ENCODE measurements at regions not wholly inside any gene's neighbourhood (a gene's known extent, or its start where the extent isn't known, plus 50 kb on each side); places are given as distances from the start of the nearest gene placed in this dataset.

GRCh38 chr10:4266416-4267085 lies 481.5 kb upstream of the KLF6 start:
- DNase-seq (no peak), ATAC-seq (peak; percentile 52)
- ChIA-PET POLR2A (no interaction called here), CTCF (interaction anchor here (0.7 kb wide), 1 partner anchor 337 kb away, joined by 3 read pairs; no protein-coding TSS in a partner anchor)
- Histone ChIP-seq H3K36me3 (ENCODE audit: control insufficient read depth in 2 of 3, insufficient read depth in 3 of 3, low read length in 3 of 3) (no peaks in the 10 kb centered on the region), H3K9me3 (ENCODE audit: control insufficient read depth in 2 of 3, low read length in 3 of 3) (no peaks in the 10 kb centered on the region), H3K27ac (ENCODE audit: low read depth, low read length) (no peak overlapping the region), H3K4me1 (ENCODE audit: control insufficient read depth in 2 of 2, insufficient read depth in 2 of 2, low read length in 2 of 2) (no peaks in the 10 kb centered on the region), H3K4me3 (ENCODE audit: low read length) (no peak overlapping the region), H3K27me3 (ENCODE audit: control insufficient read depth in 2 of 2, insufficient read depth in 2 of 2, low read length in 2 of 2) (no peaks in the 10 kb centered on the region)
- H3K9me3 Mint-ChIP-seq = no peaks in the 10 kb centered on the region
- no peak overlapping the region for H3K4me3 Mint-ChIP-seq
- intact Hi-C loops (cut with micrococcal nuclease) = no loop called here
- no peaks in the 10 kb centered on the region for H3K36me3 Mint-ChIP-seq
- peaks cover 0 to 25% (median 3%) of the 10 kb centered on the region in 5 donors for H3K27me3 Mint-ChIP-seq
- H3K4me1 Mint-ChIP-seq = peaks cover 0 to 11% (median 0%) of the 10 kb centered on the region in 7 donors
- no peak overlapping the region for H3K27ac Mint-ChIP-seq

DNA sequence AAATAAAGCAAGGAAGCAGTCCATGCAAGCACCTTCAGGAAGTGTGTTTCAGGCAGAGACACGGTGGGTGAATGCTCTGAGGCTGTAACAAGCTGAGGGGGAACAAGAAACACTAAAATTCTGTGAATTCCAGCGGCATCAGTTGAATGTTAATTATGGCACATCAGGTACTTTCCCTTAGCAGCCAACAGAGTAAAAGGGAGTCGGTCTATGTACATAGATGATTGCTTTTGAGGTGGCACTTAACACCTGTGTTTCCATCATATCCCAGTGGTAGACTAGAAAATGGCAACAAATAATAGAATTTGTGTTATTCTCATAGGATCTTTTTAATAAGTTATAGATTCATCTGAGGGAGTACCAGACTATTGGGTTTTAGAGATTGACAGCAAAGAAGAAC lies 481.0 kb upstream of the KLF6 start:
- Histone ChIP-seq H3K4me1 (ENCODE audit: control insufficient read depth in 2 of 2, insufficient read depth in 2 of 2, low read length in 2 of 2) (no peaks in the 10 kb centered on the region), H3K27me3 (ENCODE audit: control insufficient read depth in 2 of 2, insufficient read depth in 2 of 2, low read length in 2 of 2) (no peaks in the 10 kb centered on the region), H3K9me3 (ENCODE audit: control insufficient read depth in 2 of 3, low read length in 3 of 3) (no peaks in the 10 kb centered on the region), H3K36me3 (ENCODE audit: control insufficient read depth in 2 of 3, insufficient read depth in 3 of 3, low read length in 3 of 3) (no peaks in the 10 kb centered on the region), H3K27ac (ENCODE audit: low read depth, low read length) (no peak overlapping the region), H3K4me3 (ENCODE audit: low read length) (no peak overlapping the region)
- peaks cover 0 to 11% (median 0%) of the 10 kb centered on the region in 7 donors for H3K4me1 Mint-ChIP-seq
- no peaks in the 10 kb centered on the region for H3K9me3 Mint-ChIP-seq
- POLR2A ChIA-PET = no interaction called here
- intact Hi-C loops (cut with micrococcal nuclease) = no loop called here
- H3K27ac Mint-ChIP-seq = no peak overlapping the region
- no peaks in the 10 kb centered on the region for H3K36me3 Mint-ChIP-seq
- peaks cover 0 to 21% (median 2%) of the 10 kb centered on the region in 5 donors for H3K27me3 Mint-ChIP-seq
- no peak for DNase-seq
- no peak for ATAC-seq
- H3K4me3 Mint-ChIP-seq = no peak overlapping the region
- CTCF ChIA-PET = no interaction called here

- no peak overlapping the region for H3K27ac ChIP-seq (ENCODE audit: low read depth, low read length)
- ChIA-PET POLR2A (no interaction called here), CTCF (no interaction called here)
- no peaks in the 10 kb centered on the region for H3K36me3 ChIP-seq (ENCODE audit: control insufficient read depth in 2 of 3, insufficient read depth in 3 of 3, low read length in 3 of 3)
- no peak overlapping the region for H3K4me3 Mint-ChIP-seq
- DNase-seq (no peak), ATAC-seq (no peak)
- H3K9me3 Mint-ChIP-seq = no peaks in the 10 kb centered on the region
- H3K27ac Mint-ChIP-seq = no peak overlapping the region
- H3K4me3 ChIP-seq (ENCODE audit: low read length) = no peak overlapping the region
- no peaks in the 10 kb centered on the region for H3K36me3 Mint-ChIP-seq
- no peaks in the 10 kb centered on the region for H3K9me3 ChIP-seq (ENCODE audit: control insufficient read depth in 2 of 3, low read length in 3 of 3)
- no peaks in the 10 kb centered on the region for H3K4me1 ChIP-seq (ENCODE audit: control insufficient read depth in 2 of 2, insufficient read depth in 2 of 2, low read length in 2 of 2)
- H3K27me3 Mint-ChIP-seq = peaks cover 0 to 13% (median 0%) of the 10 kb centered on the region in 5 donors
- H3K4me1 Mint-ChIP-seq = peaks cover 0 to 6% (median 0%) of the 10 kb centered on the region in 7 donors
- intact Hi-C loops (cut with micrococcal nuclease) = no loop called here
- H3K27me3 ChIP-seq (ENCODE audit: control insufficient read depth in 2 of 2, insufficient read depth in 2 of 2, low read length in 2 of 2) = no peaks in the 10 kb centered on the region
Measured at GRCh38 chr10:4264209-4264865, 479.3 kb upstream of the KLF6 start.

GRCh38 chr10:4263601-4263921 lies 478.6 kb upstream of the KLF6 start:
- no peak overlapping the region for H3K27ac Mint-ChIP-seq

GRCh38 chr10:4262870-4263600 lies 478.0 kb upstream of the KLF6 start:
- H3K27me3 Mint-ChIP-seq = peaks cover 0 to 11% (median 0%) of the 10 kb centered on the region in 5 donors
- Histone ChIP-seq H3K27me3 (ENCODE audit: control insufficient read depth in 2 of 2, insufficient read depth in 2 of 2, low read length in 2 of 2) (no peaks in the 10 kb centered on the region), H3K9me3 (ENCODE audit: control insufficient read depth in 2 of 3, low read length in 3 of 3) (no peaks in the 10 kb centered on the region), H3K4me3 (ENCODE audit: low read length) (no peak overlapping the region), H3K27ac (ENCODE audit: low read depth, low read length) (no peak overlapping the region), H3K4me1 (ENCODE audit: control insufficient read depth in 2 of 2, insufficient read depth in 2 of 2, low read length in 2 of 2) (no peaks in the 10 kb centered on the region), H3K36me3 (ENCODE audit: control insufficient read depth in 2 of 3, insufficient read depth in 3 of 3, low read length in 3 of 3) (no peaks in the 10 kb centered on the region)
- ChIA-PET POLR2A (no interaction called here), CTCF (no interaction called here)
- H3K4me1 Mint-ChIP-seq = peaks cover 0 to 9% (median 0%) of the 10 kb centered on the region in 7 donors
- no peaks in the 10 kb centered on the region for H3K36me3 Mint-ChIP-seq
- intact Hi-C loops (cut with micrococcal nuclease) = no loop called here
- no peaks in the 10 kb centered on the region for H3K9me3 Mint-ChIP-seq
- no peak overlapping the region for H3K4me3 Mint-ChIP-seq
- DNase-seq (no peak), ATAC-seq (no peak)
- H3K27ac Mint-ChIP-seq = no peak overlapping the region

More at GRCh38 chr10:4263601-4263921, 478.6 kb upstream of the KLF6 start:
- ChIA-PET CTCF (no interaction called here), POLR2A (no interaction called here)
- no peaks in the 10 kb centered on the region for H3K9me3 ChIP-seq (ENCODE audit: control insufficient read depth in 2 of 3, low read length in 3 of 3)
- Mint-ChIP-seq H3K27me3 (peaks cover 0 to 11% (median 0%) of the 10 kb centered on the region in 5 donors), H3K36me3 (no peaks in the 10 kb centered on the region), H3K4me3 (no peak overlapping the region), H3K9me3 (no peaks in the 10 kb centered on the region), H3K4me1 (peaks cover 0 to 6% (median 0%) of the 10 kb centered on the region in 7 donors)
- no peak overlapping the region for H3K27ac ChIP-seq (ENCODE audit: low read depth, low read length)
- no peak overlapping the region for H3K4me3 ChIP-seq (ENCODE audit: low read length)
- intact Hi-C loops (cut with micrococcal nuclease) = no loop called here
- DNase-seq = no peak
- H3K4me1 ChIP-seq (ENCODE audit: control insufficient read depth in 2 of 2, insufficient read depth in 2 of 2, low read length in 2 of 2) = no peaks in the 10 kb centered on the region
- H3K27me3 ChIP-seq (ENCODE audit: control insufficient read depth in 2 of 2, insufficient read depth in 2 of 2, low read length in 2 of 2) = no peaks in the 10 kb centered on the region
- H3K36me3 ChIP-seq (ENCODE audit: control insufficient read depth in 2 of 3, insufficient read depth in 3 of 3, low read length in 3 of 3) = no peaks in the 10 kb centered on the region
- no peak for ATAC-seq

DNA sequence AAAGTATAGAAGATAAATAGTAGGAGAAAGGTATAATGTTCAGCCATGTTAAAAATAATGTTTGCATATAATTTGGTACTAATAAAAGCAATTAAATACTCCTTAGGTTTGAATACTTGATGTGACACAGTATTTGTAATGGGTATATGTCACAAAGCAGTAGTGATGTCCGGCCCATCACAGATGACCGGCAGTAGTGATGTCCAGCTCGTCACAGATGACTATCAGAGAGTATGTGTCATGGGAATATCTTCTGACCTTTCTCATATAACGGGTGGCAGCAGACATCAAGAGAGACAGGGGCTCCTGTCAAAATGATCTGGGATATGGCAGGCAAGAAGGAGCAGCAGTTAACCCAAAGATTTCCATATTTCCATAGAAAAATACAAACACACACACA lies 477.4 kb upstream of the KLF6 start:
- H3K4me3 ChIP-seq (ENCODE audit: low read length) = no peak overlapping the region
- no peaks in the 10 kb centered on the region for H3K9me3 Mint-ChIP-seq
- no peaks in the 10 kb centered on the region for H3K36me3 ChIP-seq (ENCODE audit: control insufficient read depth in 2 of 3, insufficient read depth in 3 of 3, low read length in 3 of 3)
- ATAC-seq = no peak
- no peaks in the 10 kb centered on the region for H3K9me3 ChIP-seq (ENCODE audit: control insufficient read depth in 2 of 3, low read length in 3 of 3)
- no peak overlapping the region for H3K4me3 Mint-ChIP-seq
- peaks cover 0 to 9% (median 0%) of the 10 kb centered on the region in 7 donors for H3K4me1 Mint-ChIP-seq
- H3K27me3 Mint-ChIP-seq = peaks cover 0 to 11% (median 0%) of the 10 kb centered on the region in 5 donors
- POLR2A ChIA-PET = no interaction called here
- H3K27ac Mint-ChIP-seq = no peak overlapping the region
- no peaks in the 10 kb centered on the region for H3K27me3 ChIP-seq (ENCODE audit: control insufficient read depth in 2 of 2, insufficient read depth in 2 of 2, low read length in 2 of 2)
- no peak overlapping the region for H3K27ac ChIP-seq (ENCODE audit: low read depth, low read length)
- no peak for DNase-seq
- no peaks in the 10 kb centered on the region for H3K4me1 ChIP-seq (ENCODE audit: control insufficient read depth in 2 of 2, insufficient read depth in 2 of 2, low read length in 2 of 2)
- H3K36me3 Mint-ChIP-seq = no peaks in the 10 kb centered on the region
- intact Hi-C loops (cut with micrococcal nuclease) = no loop called here
- CTCF ChIA-PET = no interaction called here

All from naive thymus-derived CD4-positive, alpha-beta T cell (primary cell).